ENCODE measurements at regions not wholly inside any gene's neighbourhood (a gene's known extent, or its start where the extent isn't known, plus 50 kb on each side); places are given as distances from the start of the nearest gene placed in this dataset.

DNA sequence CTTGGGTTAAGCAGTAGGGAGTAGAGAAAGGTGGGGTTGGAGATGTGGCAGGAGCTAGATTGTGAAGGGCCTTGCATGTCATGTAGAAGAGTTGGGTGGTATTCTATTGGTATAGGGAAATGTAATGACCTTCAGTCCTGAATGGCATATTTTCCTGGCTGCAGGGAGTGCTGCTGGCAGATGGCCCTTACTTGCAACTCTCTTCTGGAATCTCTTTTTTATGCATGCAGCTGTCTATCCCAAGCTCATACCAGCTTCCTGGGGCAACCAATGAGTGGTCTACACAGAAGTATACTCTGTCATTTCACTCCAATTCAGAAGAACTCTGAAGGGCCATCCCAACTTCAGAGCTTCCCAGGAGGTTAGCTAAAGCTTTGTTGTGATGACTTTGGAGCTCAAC lies 144.7 kb upstream of the ANKRD28 start:
- Histone ChIP-seq H3K36me3 (ENCODE audit: control insufficient read depth in 1 of 2, insufficient read depth in 2 of 2, low read length in 2 of 2) (no peaks in the 10 kb centered on the region), H3K4me1 (ENCODE audit: control insufficient read depth in 1 of 2, insufficient read depth in 2 of 2, low read length in 2 of 2) (no peaks in the 10 kb centered on the region), H3K9me3 (ENCODE audit: control insufficient read depth in 1 of 2, low read length in 2 of 2) (no peaks in the 10 kb centered on the region), H3K9ac (ENCODE audit: low read depth in 1 of 2, low read length in 2 of 2) (no peak overlapping the region), H3K27me3 (ENCODE audit: control insufficient read depth in 1 of 2, insufficient read depth in 2 of 2, low read length in 2 of 2) (no peaks in the 10 kb centered on the region), H3K27ac (ENCODE audit: low read depth, low read length) (no peak overlapping the region), H3K4me3 (ENCODE audit: low read depth in 1 of 2, low read length in 2 of 2) (no peak overlapping the region)

DNA sequence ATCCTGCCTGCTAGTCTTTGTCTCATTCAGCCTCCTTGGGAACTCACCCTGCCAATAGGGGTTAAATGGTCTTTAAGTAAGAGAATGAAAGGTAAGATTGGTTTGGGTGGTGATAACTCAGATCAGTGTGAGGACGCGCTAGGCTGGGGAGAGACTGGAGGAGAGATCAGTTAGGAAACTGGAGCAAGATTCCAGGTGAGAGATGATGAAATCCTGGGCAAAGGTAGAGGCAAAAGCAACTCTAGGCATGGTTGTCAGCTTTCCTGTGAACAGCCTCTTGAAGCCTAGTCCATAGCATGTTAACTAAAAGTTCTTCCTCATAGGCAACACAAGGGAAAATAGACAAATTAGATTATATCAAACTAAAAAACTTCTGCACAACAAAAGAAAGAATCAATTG lies 145.2 kb upstream of the ANKRD28 start:
- Histone ChIP-seq H3K4me3 (ENCODE audit: low read depth in 1 of 2, low read length in 2 of 2) (no peak overlapping the region), H3K27me3 (ENCODE audit: control insufficient read depth in 1 of 2, insufficient read depth in 2 of 2, low read length in 2 of 2) (no peaks in the 10 kb centered on the region), H3K9me3 (ENCODE audit: control insufficient read depth in 1 of 2, low read length in 2 of 2) (no peaks in the 10 kb centered on the region), H3K27ac (ENCODE audit: low read depth, low read length) (no peak overlapping the region), H3K36me3 (ENCODE audit: control insufficient read depth in 1 of 2, insufficient read depth in 2 of 2, low read length in 2 of 2) (no peaks in the 10 kb centered on the region), H3K9ac (ENCODE audit: low read depth in 1 of 2, low read length in 2 of 2) (no peak overlapping the region), H3K4me1 (ENCODE audit: control insufficient read depth in 1 of 2, insufficient read depth in 2 of 2, low read length in 2 of 2) (no peaks in the 10 kb centered on the region)

DNA sequence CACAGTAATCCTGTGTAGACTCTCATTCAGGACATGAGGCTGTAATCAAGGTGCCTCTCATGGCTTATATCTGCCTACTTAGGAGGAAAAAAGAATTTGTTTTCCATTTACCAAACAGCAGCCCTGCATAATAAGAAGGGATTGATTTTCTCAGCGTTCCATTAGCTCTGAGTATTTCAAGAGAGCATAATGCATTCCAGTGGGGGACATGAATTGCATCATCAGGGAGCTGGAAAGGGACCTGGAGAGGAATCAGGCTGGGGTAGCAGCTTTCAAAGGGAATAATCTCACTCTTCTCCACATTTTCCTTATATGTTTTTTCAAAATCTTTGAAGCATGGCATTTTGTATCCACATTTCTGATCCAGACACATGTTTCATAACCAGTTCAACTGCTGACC lies 150.6 kb upstream of the ANKRD28 start:
- Histone ChIP-seq H3K9me3 (ENCODE audit: control insufficient read depth in 1 of 2, low read length in 2 of 2) (no peaks in the 10 kb centered on the region), H3K4me3 (ENCODE audit: low read depth in 1 of 2, low read length in 2 of 2) (no peak overlapping the region), H3K4me1 (ENCODE audit: control insufficient read depth in 1 of 2, insufficient read depth in 2 of 2, low read length in 2 of 2) (no peaks in the 10 kb centered on the region), H3K36me3 (ENCODE audit: control insufficient read depth in 1 of 2, insufficient read depth in 2 of 2, low read length in 2 of 2) (no peaks in the 10 kb centered on the region), H3K27ac (ENCODE audit: low read depth, low read length) (no peak overlapping the region), H3K9ac (ENCODE audit: low read depth in 1 of 2, low read length in 2 of 2) (no peak overlapping the region), H3K27me3 (ENCODE audit: control insufficient read depth in 1 of 2, insufficient read depth in 2 of 2, low read length in 2 of 2) (no peaks in the 10 kb centered on the region)

DNA sequence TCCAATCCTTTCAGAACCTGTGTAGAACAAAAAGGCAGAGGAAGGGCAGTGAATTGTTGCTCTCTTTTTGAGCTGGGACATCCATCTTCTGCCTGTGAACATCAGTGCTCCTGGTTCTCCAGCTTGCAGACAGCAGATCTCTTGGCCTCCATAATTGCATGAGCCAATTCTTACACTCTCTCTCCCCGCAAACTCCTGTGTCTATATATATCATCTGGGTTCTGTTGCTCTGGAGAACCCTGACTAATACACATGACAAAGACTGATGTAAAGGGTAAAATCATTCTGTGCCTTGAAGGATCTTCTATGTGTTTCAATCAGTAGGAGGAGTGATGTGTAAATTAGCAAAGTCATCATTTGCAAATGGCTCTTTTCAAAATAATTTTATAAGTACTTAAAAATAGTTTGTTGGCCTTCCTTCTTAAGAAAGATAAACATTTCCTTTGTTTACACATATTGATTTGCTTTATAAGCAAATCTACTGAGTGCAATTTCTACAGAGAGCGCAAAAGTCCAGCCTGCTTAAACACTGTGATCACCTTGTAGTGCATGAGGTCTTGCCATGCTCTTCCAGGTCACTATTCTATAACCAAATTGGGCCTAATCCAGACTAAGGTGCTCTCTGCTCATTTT lies 154.9 kb upstream of the ANKRD28 start:
- no peak overlapping the region for H3K9ac ChIP-seq (ENCODE audit: low read depth in 1 of 2, low read length in 2 of 2)
- H3K4me3 ChIP-seq (ENCODE audit: low read depth in 1 of 2, low read length in 2 of 2), result no peak overlapping the region
- no peaks in the 10 kb centered on the region for H3K4me1 ChIP-seq (ENCODE audit: control insufficient read depth in 1 of 2, insufficient read depth in 2 of 2, low read length in 2 of 2)
- H3K27me3 ChIP-seq (ENCODE audit: control insufficient read depth in 1 of 2, insufficient read depth in 2 of 2, low read length in 2 of 2), result no peaks in the 10 kb centered on the region
- no peak overlapping the region for H3K27ac ChIP-seq (ENCODE audit: low read depth, low read length)
- H3K36me3 ChIP-seq (ENCODE audit: control insufficient read depth in 1 of 2, insufficient read depth in 2 of 2, low read length in 2 of 2), result no peaks in the 10 kb centered on the region
- H3K9me3 ChIP-seq (ENCODE audit: control insufficient read depth in 1 of 2, low read length in 2 of 2), result no peaks in the 10 kb centered on the region

DNA sequence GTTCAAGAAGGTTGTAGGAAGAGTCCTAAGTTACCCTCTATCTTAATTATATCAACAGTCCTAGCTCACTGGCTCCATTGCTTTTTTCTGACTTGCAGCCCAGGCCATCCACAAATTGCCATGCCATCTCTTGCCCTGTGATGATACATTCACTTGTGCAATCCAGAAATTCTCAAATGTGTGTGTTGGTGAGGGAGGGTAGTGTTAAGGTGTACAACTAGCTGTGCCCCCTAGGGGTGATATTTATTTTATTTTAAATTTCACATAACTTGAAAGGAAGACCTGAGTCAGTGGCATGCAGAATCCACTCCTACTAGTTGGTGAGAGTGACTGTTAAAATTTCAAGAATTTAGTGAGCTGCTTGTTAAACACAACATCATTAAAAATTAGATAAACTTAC lies 156.1 kb upstream of the ANKRD28 start:
- Histone ChIP-seq H3K9me3 (ENCODE audit: control insufficient read depth in 1 of 2, low read length in 2 of 2) (no peaks in the 10 kb centered on the region), H3K36me3 (ENCODE audit: control insufficient read depth in 1 of 2, insufficient read depth in 2 of 2, low read length in 2 of 2) (no peaks in the 10 kb centered on the region), H3K27me3 (ENCODE audit: control insufficient read depth in 1 of 2, insufficient read depth in 2 of 2, low read length in 2 of 2) (no peaks in the 10 kb centered on the region)

DNA sequence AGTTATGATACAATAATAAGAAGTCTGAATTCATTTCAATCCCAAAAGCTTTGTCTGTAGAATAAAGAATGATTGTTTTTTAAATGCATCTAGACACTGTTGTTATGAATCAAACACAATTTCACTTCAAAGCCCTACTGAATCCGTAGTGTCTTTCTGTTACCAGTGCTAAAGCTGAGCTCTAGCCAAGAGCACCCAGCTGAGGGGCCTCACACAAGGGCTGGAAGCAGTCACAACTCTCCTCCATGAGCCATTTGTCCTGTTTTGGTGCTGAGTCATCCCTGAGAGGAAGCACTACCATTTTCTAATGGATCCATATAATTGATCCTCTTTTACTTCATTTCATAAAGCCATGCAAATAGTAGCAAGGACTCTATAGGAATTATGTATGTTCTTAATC lies 158.2 kb upstream of the ANKRD28 start:
- Histone ChIP-seq H3K27ac (ENCODE audit: low read depth, low read length) (no peak overlapping the region), H3K9ac (ENCODE audit: low read depth in 1 of 2, low read length in 2 of 2) (no peak overlapping the region), H3K9me3 (ENCODE audit: control insufficient read depth in 1 of 2, low read length in 2 of 2) (no peaks in the 10 kb centered on the region), H3K27me3 (ENCODE audit: control insufficient read depth in 1 of 2, insufficient read depth in 2 of 2, low read length in 2 of 2) (no peaks in the 10 kb centered on the region), H3K36me3 (ENCODE audit: control insufficient read depth in 1 of 2, insufficient read depth in 2 of 2, low read length in 2 of 2) (no peaks in the 10 kb centered on the region), H3K4me3 (ENCODE audit: low read depth in 1 of 2, low read length in 2 of 2) (no peak overlapping the region), H3K4me1 (ENCODE audit: control insufficient read depth in 1 of 2, insufficient read depth in 2 of 2, low read length in 2 of 2) (no peaks in the 10 kb centered on the region)

More for the DNA sequence above, 156.1 kb upstream of the ANKRD28 start:
- Histone ChIP-seq H3K9ac (ENCODE audit: low read depth in 1 of 2, low read length in 2 of 2) (no peak overlapping the region), H3K27ac (ENCODE audit: low read depth, low read length) (no peak overlapping the region), H3K4me1 (ENCODE audit: control insufficient read depth in 1 of 2, insufficient read depth in 2 of 2, low read length in 2 of 2) (no peaks in the 10 kb centered on the region), H3K4me3 (ENCODE audit: low read depth in 1 of 2, low read length in 2 of 2) (no peak overlapping the region)

DNA sequence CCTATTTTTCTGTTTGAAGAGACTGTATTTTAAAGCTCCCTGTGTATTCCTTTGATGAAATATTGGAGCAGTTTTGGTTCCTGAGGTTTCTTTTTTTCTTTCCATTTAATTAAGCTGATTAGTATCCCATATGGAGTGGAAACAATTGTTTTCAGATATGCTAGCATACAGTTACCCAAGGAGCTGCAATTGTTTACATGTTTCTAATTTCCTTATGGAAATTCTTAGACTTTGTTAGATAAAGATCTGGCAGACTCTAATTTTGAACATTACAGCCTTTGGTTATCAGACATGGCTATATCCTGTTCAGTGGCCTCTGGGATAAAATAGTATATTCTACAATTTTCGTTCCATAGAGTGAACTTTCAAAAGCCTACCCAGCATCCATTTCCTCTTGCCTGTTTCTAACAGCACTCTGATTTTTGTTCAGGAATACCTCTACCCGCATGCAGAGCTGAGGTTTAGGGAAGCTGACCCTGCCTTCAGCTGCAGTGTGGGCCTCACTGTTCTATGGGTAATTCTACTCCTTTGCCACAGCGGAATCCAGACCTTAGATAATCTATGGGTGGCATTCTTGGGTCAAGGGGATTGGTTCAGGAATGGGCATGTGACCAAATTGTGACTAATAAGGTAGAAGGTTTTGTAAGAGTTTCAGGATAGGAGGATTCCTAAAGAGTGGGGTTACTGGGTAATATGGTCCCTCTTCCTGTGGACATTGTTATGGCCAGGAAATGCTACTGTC lies 161.1 kb upstream of the ANKRD28 start:
- Histone ChIP-seq H3K9ac (ENCODE audit: low read depth in 1 of 2, low read length in 2 of 2) (no peak overlapping the region), H3K36me3 (ENCODE audit: control insufficient read depth in 1 of 2, insufficient read depth in 2 of 2, low read length in 2 of 2) (no peaks in the 10 kb centered on the region), H3K27me3 (ENCODE audit: control insufficient read depth in 1 of 2, insufficient read depth in 2 of 2, low read length in 2 of 2) (no peaks in the 10 kb centered on the region), H3K4me3 (ENCODE audit: low read depth in 1 of 2, low read length in 2 of 2) (no peak overlapping the region), H3K9me3 (ENCODE audit: control insufficient read depth in 1 of 2, low read length in 2 of 2) (no peaks in the 10 kb centered on the region), H3K4me1 (ENCODE audit: control insufficient read depth in 1 of 2, insufficient read depth in 2 of 2, low read length in 2 of 2) (no peaks in the 10 kb centered on the region), H3K27ac (ENCODE audit: low read depth, low read length) (no peak overlapping the region)

DNA sequence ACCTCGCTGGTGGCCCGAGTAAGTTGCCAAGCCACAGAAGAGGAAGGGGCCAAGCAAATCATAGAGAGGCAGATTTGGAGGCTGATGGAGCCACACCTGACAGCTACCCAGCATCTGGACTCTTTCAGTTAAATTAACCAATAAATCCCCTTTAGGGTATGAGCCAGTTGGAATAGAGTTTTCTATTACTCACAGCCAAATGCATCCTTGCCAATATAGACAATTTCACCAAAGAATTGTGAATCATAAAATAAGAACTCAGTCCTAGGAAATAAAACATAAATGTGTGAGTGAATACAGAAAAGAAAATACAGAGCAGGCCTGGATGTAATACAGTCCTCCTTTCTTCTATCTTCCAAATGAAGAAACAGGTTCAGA lies 161.6 kb upstream of the ANKRD28 start:
- Histone ChIP-seq H3K27me3 (ENCODE audit: control insufficient read depth in 1 of 2, insufficient read depth in 2 of 2, low read length in 2 of 2) (no peaks in the 10 kb centered on the region), H3K9me3 (ENCODE audit: control insufficient read depth in 1 of 2, low read length in 2 of 2) (no peaks in the 10 kb centered on the region), H3K9ac (ENCODE audit: low read depth in 1 of 2, low read length in 2 of 2) (no peak overlapping the region), H3K4me1 (ENCODE audit: control insufficient read depth in 1 of 2, insufficient read depth in 2 of 2, low read length in 2 of 2) (no peaks in the 10 kb centered on the region), H3K27ac (ENCODE audit: low read depth, low read length) (no peak overlapping the region), H3K4me3 (ENCODE audit: low read depth in 1 of 2, low read length in 2 of 2) (no peak overlapping the region), H3K36me3 (ENCODE audit: control insufficient read depth in 1 of 2, insufficient read depth in 2 of 2, low read length in 2 of 2) (no peaks in the 10 kb centered on the region)

DNA sequence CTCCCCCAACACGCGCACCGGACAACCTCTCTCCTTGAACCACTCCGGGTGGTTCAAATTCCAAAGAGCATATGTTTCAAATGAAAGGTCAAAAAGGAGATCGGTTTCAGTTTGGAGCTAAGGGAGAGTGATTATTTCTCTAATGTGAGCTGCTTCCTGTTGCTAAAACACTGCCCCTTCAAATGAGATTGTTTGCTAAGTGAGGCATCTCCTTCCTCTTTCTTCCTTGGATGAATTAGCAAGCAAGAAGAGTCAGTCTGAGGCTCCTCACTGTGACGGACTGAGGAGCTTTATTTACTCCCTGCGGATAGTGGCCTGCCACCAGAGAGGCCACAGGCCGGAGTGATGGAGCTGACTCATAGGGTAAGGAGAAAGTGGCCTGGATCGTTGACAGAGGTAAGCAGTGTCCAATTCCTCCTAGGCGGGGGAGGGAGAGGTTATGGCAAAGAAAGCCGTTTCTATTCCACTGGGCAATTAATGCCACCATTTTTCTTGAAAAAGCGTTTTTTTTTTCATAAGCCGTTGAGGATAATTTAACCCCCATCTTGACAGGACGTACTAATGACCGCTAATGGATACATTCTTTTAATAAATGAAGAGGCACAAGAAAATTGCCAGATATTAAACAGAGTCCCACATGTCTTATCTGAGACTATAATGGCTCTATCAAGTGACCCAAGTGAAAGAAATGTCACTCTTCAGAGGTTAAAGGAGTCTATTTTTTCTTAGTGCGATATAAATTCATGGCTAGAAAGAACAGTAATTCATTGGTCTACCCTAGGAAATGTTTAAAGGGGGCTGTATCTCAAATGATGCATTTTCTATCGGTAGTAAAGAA lies 167.0 kb upstream of the ANKRD28 start:
- Histone ChIP-seq H3K36me3 (ENCODE audit: control insufficient read depth in 1 of 2, insufficient read depth in 2 of 2, low read length in 2 of 2) (no peaks in the 10 kb centered on the region), H3K27me3 (ENCODE audit: control insufficient read depth in 1 of 2, insufficient read depth in 2 of 2, low read length in 2 of 2) (no peaks in the 10 kb centered on the region), H3K27ac (ENCODE audit: low read depth, low read length) (no peak overlapping the region), H3K4me1 (ENCODE audit: control insufficient read depth in 1 of 2, insufficient read depth in 2 of 2, low read length in 2 of 2) (no peaks in the 10 kb centered on the region), H3K9me3 (ENCODE audit: control insufficient read depth in 1 of 2, low read length in 2 of 2) (no peaks in the 10 kb centered on the region), H3K4me3 (ENCODE audit: low read depth in 1 of 2, low read length in 2 of 2) (no peak overlapping the region), H3K9ac (ENCODE audit: low read depth in 1 of 2, low read length in 2 of 2) (no peak overlapping the region)

DNA sequence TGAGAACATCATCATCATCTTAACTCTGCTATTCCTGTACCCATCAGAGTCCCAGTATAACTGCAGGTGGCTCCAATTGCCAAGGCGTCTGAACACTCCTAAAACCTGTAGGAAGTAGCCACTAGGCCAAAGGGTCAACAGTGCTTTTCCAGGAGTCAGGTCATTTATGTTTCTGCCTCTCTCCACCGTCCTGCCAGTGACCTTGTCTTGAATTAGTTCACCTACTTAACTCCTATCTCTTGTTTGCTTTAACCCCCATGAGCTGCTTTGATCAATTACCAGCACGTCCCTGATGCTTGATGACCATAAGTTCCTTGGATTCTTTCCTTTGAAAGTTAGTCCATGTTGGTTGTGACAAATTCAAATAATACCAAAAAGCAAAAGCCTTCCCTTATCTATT lies 169.8 kb upstream of the ANKRD28 start:
- Histone ChIP-seq H3K36me3 (ENCODE audit: control insufficient read depth in 1 of 2, insufficient read depth in 2 of 2, low read length in 2 of 2) (no peaks in the 10 kb centered on the region), H3K27me3 (ENCODE audit: control insufficient read depth in 1 of 2, insufficient read depth in 2 of 2, low read length in 2 of 2) (no peaks in the 10 kb centered on the region), H3K9me3 (ENCODE audit: control insufficient read depth in 1 of 2, low read length in 2 of 2) (no peaks in the 10 kb centered on the region), H3K4me3 (ENCODE audit: low read depth in 1 of 2, low read length in 2 of 2) (no peak overlapping the region), H3K4me1 (ENCODE audit: control insufficient read depth in 1 of 2, insufficient read depth in 2 of 2, low read length in 2 of 2) (no peaks in the 10 kb centered on the region), H3K9ac (ENCODE audit: low read depth in 1 of 2, low read length in 2 of 2) (no peak overlapping the region), H3K27ac (ENCODE audit: low read depth, low read length) (no peak overlapping the region)
